Activated T-helper 17 cell treated with anti-CD3 and anti-CD28 coated beads, Interleukin-2, amount 50 U/mL, for 72 hours (primary cell): ENCODE measurements at regions not wholly inside any gene's neighbourhood (a gene's known extent, or its start where the extent isn't known, plus 50 kb on each side); places are given as distances from the start of the nearest gene placed in this dataset.
"Not testable (repeated sequence)": the region's sequence is repeated elsewhere in the genome, so short reads cannot be mapped to it uniquely, and the experiment has no call there.

ENCODE experiments used
- ATAC-seq: fragments of 150-1000 bp; cut with Tn5 transposase; replicated peaks from 2 replicates; pipeline ENCODE4 v1.10.0; 2021; ENCODE audit warnings: mild to moderate bottlenecking, moderate library complexity
- H3K27ac Mint-ChIP-seq: one replicate; pipeline ENCODE4 v1.8.0; 2022; ENCODE audit warnings: mixed read lengths
- H3K27me3 Mint-ChIP-seq: one replicate; pipeline ENCODE4 v1.8.0; 2022; ENCODE audit warnings: mixed read lengths
- H3K36me3 Mint-ChIP-seq: one replicate; pipeline ENCODE4 v1.8.0; 2022; ENCODE audit warnings: low read depth, mild to moderate bottlenecking, mixed read lengths
- H3K4me1 Mint-ChIP-seq: one replicate; pipeline ENCODE4 v1.8.0; 2022; ENCODE audit warnings: mixed read lengths
- H3K4me3 Mint-ChIP-seq: one replicate; pipeline ENCODE4 v1.8.0; 2022; ENCODE audit warnings: mild to moderate bottlenecking, mixed read lengths
- H3K9me3 Mint-ChIP-seq: one replicate; pipeline ENCODE4 v1.8.0; 2022; ENCODE audit warnings: mixed read lengths

GRCh38 chr2:189351933-189352332 lies 89.3 kb upstream of the WDR75 start:
- not testable (repeated sequence) for H3K9me3 Mint-ChIP-seq, ATAC-seq, H3K4me3 Mint-ChIP-seq, H3K4me1 Mint-ChIP-seq, H3K27ac Mint-ChIP-seq, H3K36me3 Mint-ChIP-seq, H3K27me3 Mint-ChIP-seq

- H3K27me3 Mint-ChIP-seq, H3K4me1 Mint-ChIP-seq, H3K36me3 Mint-ChIP-seq: not testable (repeated sequence)
Measured at GRCh38 chr2:189357375-189357774, 83.9 kb upstream of the WDR75 start.

GRCh38 chr2:189360861-189361260 lies 80.4 kb upstream of the WDR75 start:
- no peak overlapping the region for H3K4me3 Mint-ChIP-seq
- ATAC-seq, result no peak
- no peaks in the 10 kb centered on the region for H3K27me3 Mint-ChIP-seq
- no peak overlapping the region for H3K27ac Mint-ChIP-seq
- no peaks in the 10 kb centered on the region for H3K36me3 Mint-ChIP-seq
- H3K9me3 Mint-ChIP-seq, result no peaks in the 10 kb centered on the region
- no peaks in the 10 kb centered on the region for H3K4me1 Mint-ChIP-seq

More at GRCh38 chr2:189357375-189357774, 83.9 kb upstream of the WDR75 start:
- H3K27ac Mint-ChIP-seq, H3K4me3 Mint-ChIP-seq, ATAC-seq, H3K9me3 Mint-ChIP-seq: not testable (repeated sequence)

GRCh38 chr2:189362283-189362682 lies 79.0 kb upstream of the WDR75 start:
- no peaks in the 10 kb centered on the region for H3K27me3 Mint-ChIP-seq

GRCh38 chr2:189363559-189363958 lies 77.7 kb upstream of the WDR75 start:
- Mint-ChIP-seq H3K27ac (no peak overlapping the region), H3K27me3 (no peaks in the 10 kb centered on the region), H3K9me3 (no peaks in the 10 kb centered on the region), H3K4me3 (no peak overlapping the region), H3K36me3 (no peaks in the 10 kb centered on the region), H3K4me1 (no peaks in the 10 kb centered on the region)
- ATAC-seq, result no peak

More at GRCh38 chr2:189362283-189362682, 79.0 kb upstream of the WDR75 start:
- Mint-ChIP-seq H3K4me1 (no peaks in the 10 kb centered on the region), H3K27ac (no peak overlapping the region), H3K4me3 (no peak overlapping the region), H3K36me3 (no peaks in the 10 kb centered on the region), H3K9me3 (no peaks in the 10 kb centered on the region)
- no peak for ATAC-seq

- H3K27ac Mint-ChIP-seq, result no peak overlapping the region
- no peaks in the 10 kb centered on the region for H3K9me3 Mint-ChIP-seq
- ATAC-seq, result no peak
- H3K4me1 Mint-ChIP-seq, result no peaks in the 10 kb centered on the region
- no peaks in the 10 kb centered on the region for H3K36me3 Mint-ChIP-seq
- H3K4me3 Mint-ChIP-seq, result no peak overlapping the region
- H3K27me3 Mint-ChIP-seq, result no peaks in the 10 kb centered on the region
Measured at GRCh38 chr2:189364607-189365006, 76.7 kb upstream of the WDR75 start.

GRCh38 chr2:189366349-189366748 lies 74.9 kb upstream of the WDR75 start:
- Mint-ChIP-seq H3K27ac (no peak overlapping the region), H3K4me3 (no peak overlapping the region), H3K36me3 (no peaks in the 10 kb centered on the region), H3K9me3 (no peaks in the 10 kb centered on the region), H3K4me1 (no peaks in the 10 kb centered on the region), H3K27me3 (no peaks in the 10 kb centered on the region)
- no peak for ATAC-seq

GRCh38 chr2:189367343-189367742 lies 73.9 kb upstream of the WDR75 start:
- no peak overlapping the region for H3K4me3 Mint-ChIP-seq
- H3K36me3 Mint-ChIP-seq, result no peaks in the 10 kb centered on the region
- no peak for ATAC-seq
- no peaks in the 10 kb centered on the region for H3K27me3 Mint-ChIP-seq
- H3K27ac Mint-ChIP-seq, result no peak overlapping the region
- no peaks in the 10 kb centered on the region for H3K9me3 Mint-ChIP-seq
- H3K4me1 Mint-ChIP-seq, result no peaks in the 10 kb centered on the region

- no peak for ATAC-seq
- Mint-ChIP-seq H3K9me3 (no peaks in the 10 kb centered on the region), H3K4me3 (no peak overlapping the region), H3K27ac (no peak overlapping the region), H3K27me3 (no peaks in the 10 kb centered on the region), H3K4me1 (no peaks in the 10 kb centered on the region), H3K36me3 (no peaks in the 10 kb centered on the region)
Measured at GRCh38 chr2:189369566-189369965, 71.7 kb upstream of the WDR75 start.

GRCh38 chr2:189370719-189371118 lies 70.6 kb upstream of the WDR75 start:
- no peaks in the 10 kb centered on the region for H3K9me3 Mint-ChIP-seq
- no peak overlapping the region for H3K4me3 Mint-ChIP-seq
- ATAC-seq, result no peak
- no peaks in the 10 kb centered on the region for H3K4me1 Mint-ChIP-seq
- no peaks in the 10 kb centered on the region for H3K27me3 Mint-ChIP-seq
- H3K36me3 Mint-ChIP-seq, result no peaks in the 10 kb centered on the region
- no peak overlapping the region for H3K27ac Mint-ChIP-seq

- no peak for ATAC-seq
- Mint-ChIP-seq H3K4me3 (no peak overlapping the region), H3K36me3 (no peaks in the 10 kb centered on the region), H3K9me3 (no peaks in the 10 kb centered on the region), H3K27me3 (no peaks in the 10 kb centered on the region), H3K27ac (no peak overlapping the region), H3K4me1 (no peaks in the 10 kb centered on the region)
Measured at GRCh38 chr2:189372688-189373257, 68.5 kb upstream of the WDR75 start.

GRCh38 chr2:189374481-189374880 lies 66.8 kb upstream of the WDR75 start:
- no peaks in the 10 kb centered on the region for H3K4me1 Mint-ChIP-seq
- H3K9me3 Mint-ChIP-seq, result no peaks in the 10 kb centered on the region
- no peak overlapping the region for H3K4me3 Mint-ChIP-seq
- no peak overlapping the region for H3K27ac Mint-ChIP-seq
- no peaks in the 10 kb centered on the region for H3K27me3 Mint-ChIP-seq
- no peaks in the 10 kb centered on the region for H3K36me3 Mint-ChIP-seq
- ATAC-seq, result no peak

- Mint-ChIP-seq H3K4me3 (no peak overlapping the region), H3K27me3 (no peaks in the 10 kb centered on the region), H3K9me3 (no peaks in the 10 kb centered on the region), H3K36me3 (no peaks in the 10 kb centered on the region), H3K27ac (no peak overlapping the region), H3K4me1 (no peaks in the 10 kb centered on the region)
- ATAC-seq, result no peak
Measured at GRCh38 chr2:189375842-189376241, 65.4 kb upstream of the WDR75 start.

- no peak for ATAC-seq
- no peaks in the 10 kb centered on the region for H3K9me3 Mint-ChIP-seq
- no peaks in the 10 kb centered on the region for H3K27me3 Mint-ChIP-seq
- H3K4me1 Mint-ChIP-seq, result no peaks in the 10 kb centered on the region
- H3K27ac Mint-ChIP-seq, result no peak overlapping the region
- H3K36me3 Mint-ChIP-seq, result no peaks in the 10 kb centered on the region
- H3K4me3 Mint-ChIP-seq, result no peak overlapping the region
Measured at GRCh38 chr2:189379287-189379630, 62.0 kb upstream of the WDR75 start.

GRCh38 chr2:189379731-189380261 lies 61.5 kb upstream of the WDR75 start:
- no peaks in the 10 kb centered on the region for H3K4me1 Mint-ChIP-seq

GRCh38 chr2:189382668-189383067 lies 58.6 kb upstream of the WDR75 start:
- no peaks in the 10 kb centered on the region for H3K36me3 Mint-ChIP-seq
- H3K27ac Mint-ChIP-seq, result no peak overlapping the region
- no peaks in the 10 kb centered on the region for H3K27me3 Mint-ChIP-seq
- H3K4me3 Mint-ChIP-seq, result no peak overlapping the region
- no peaks in the 10 kb centered on the region for H3K9me3 Mint-ChIP-seq
- ATAC-seq, result no peak
- no peaks in the 10 kb centered on the region for H3K4me1 Mint-ChIP-seq

More at GRCh38 chr2:189379731-189380261, 61.5 kb upstream of the WDR75 start:
- Mint-ChIP-seq H3K4me3 (no peak overlapping the region), H3K36me3 (no peaks in the 10 kb centered on the region), H3K27me3 (no peaks in the 10 kb centered on the region), H3K27ac (no peak overlapping the region), H3K9me3 (no peaks in the 10 kb centered on the region)
- no peak for ATAC-seq
